Kidney (tissue), 13 donors: ENCODE measurements at regions not wholly inside any gene's neighbourhood (a gene's known extent, or its start where the extent isn't known, plus 50 kb on each side); places are given as distances from the start of the nearest gene placed in this dataset.

Source experiments
- DNase-seq, 5 donors: peaks; one replicate each; pipeline ENCODE4 v3.0.0-alpha.2; 2013 to 2020
- FAIRE-seq: peaks from 2 replicates; lab custom pipeline; 2012; peaks lifted over from hg19 to GRCh38; lab: Jason Lieb, UNC
- H3K27ac ChIP-seq, 2 donors: one replicate each; pipeline ENCODE4 v1.7.0; 2013; ENCODE audit warnings: low read depth in 2 of 2, low read length in 2 of 2, inconsistent platforms in 1 of 2
- H3K27me3 ChIP-seq: one replicate; pipeline ENCODE4 v1.7.1; 2013; ENCODE audit warnings: low read length, inconsistent platforms; ENCODE audit not compliant: control insufficient read depth, insufficient read depth
- H3K36me3 ChIP-seq, 3 donors: one replicate each; pipeline versions ENCODE4 v1.7.0 to v1.7.1; 2013; ENCODE audit warnings: low read length in 3 of 3, control low read depth in 1 of 3, inconsistent platforms in 1 of 3; ENCODE audit not compliant: insufficient read depth in 3 of 3, control insufficient read depth in 2 of 3
- H3K4me1 ChIP-seq, 3 donors: one replicate each; pipeline versions ENCODE4 v1.7.0 to v1.7.1; 2013; ENCODE audit warnings: low read length in 3 of 3, inconsistent platforms in 1 of 3, low read depth in 1 of 3; ENCODE audit not compliant: control insufficient read depth in 2 of 3, insufficient read depth in 2 of 3
- H3K4me3 ChIP-seq, 3 donors: one replicate each; pipeline versions ENCODE4 v1.7.0 to v1.8.1; 2013; ENCODE audit warnings: low read length in 3 of 3, control low read depth in 1 of 3, inconsistent platforms in 1 of 3
- H3K9ac ChIP-seq, 3 donors: one replicate each; pipeline versions ENCODE4 v1.7.0 to v1.7.1; 2013; ENCODE audit warnings: low read length in 3 of 3, control low read depth in 1 of 3, inconsistent platforms in 1 of 3
- H3K9me3 ChIP-seq, 3 donors: one replicate each; pipeline versions ENCODE4 v1.7.0 to v1.7.1; 2013; ENCODE audit warnings: low read length in 3 of 3, control low read depth in 1 of 3, inconsistent platforms in 1 of 3; ENCODE audit not compliant: control insufficient read depth in 2 of 3, insufficient read depth in 1 of 3
- CTCF ChIP-seq: IDR thresholded peaks from 3 replicates; pipeline ENCODE4 v1.5.1; 2012; ENCODE audit warnings: mild to moderate bottlenecking, moderate library complexity, borderline replicate concordance; ENCODE audit not compliant: insufficient read depth; ENCODE audit errors: extremely low read depth
- intact Hi-C: fragments of 100-400 bp; cut with DNase I; formaldehyde crosslinking; loops from one replicate; pipeline ENCODE4 v1.11.1; 2022
- donor health status: control.
- donor health status: control.
- donor health status: control.
- donor health status: control.
- donor health status: control.
- donor health status: DM: yes; HTN: yes; CAD: no.
- donor health status: Normal renal cell carcinoma (clear cell type).

GRCh38 chr11:122032317-122032716 is 83.7 kb downstream of the BLID start:
- no peak for TF ChIP-seq CTCF
- Histone ChIP-seq H3K4me1 (no peaks in the 10 kb centered on the region), H3K9ac (no peak overlapping the region), H3K4me3 (no peak overlapping the region), H3K27ac (no peak overlapping the region), H3K27me3 (no peaks in the 10 kb centered on the region), H3K9me3 (no peaks in the 10 kb centered on the region), H3K36me3 (no peaks in the 10 kb centered on the region)
- FAIRE-seq (no peak), DNase-seq (no peak)
- intact Hi-C loops: no loop called here

GRCh38 chr11:122031813-122032212 is 84.2 kb downstream of the BLID start:
- no peaks in the 10 kb centered on the region for H3K27me3 ChIP-seq
- FAIRE-seq (no peak), DNase-seq (no peak)
- no peaks in the 10 kb centered on the region for H3K36me3 ChIP-seq
- no peak overlapping the region for H3K27ac ChIP-seq
- no peaks in the 10 kb centered on the region for H3K9me3 ChIP-seq
- no peak overlapping the region for H3K4me3 ChIP-seq
- intact Hi-C loops: no loop called here
- no peaks in the 10 kb centered on the region for H3K4me1 ChIP-seq
- H3K9ac ChIP-seq: no peak overlapping the region
- TF ChIP-seq CTCF: no peak

GRCh38 chr11:122030286-122030685 is 85.7 kb downstream of the BLID start:
- FAIRE-seq (no peak), DNase-seq (no peak)
- intact Hi-C loops: no loop called here
- no peak for TF ChIP-seq CTCF
- no peak overlapping the region for H3K4me3 ChIP-seq
- no peaks in the 10 kb centered on the region for H3K36me3 ChIP-seq
- H3K27ac ChIP-seq: no peak overlapping the region
- H3K27me3 ChIP-seq: no peaks in the 10 kb centered on the region
- H3K9me3 ChIP-seq: no peaks in the 10 kb centered on the region
- H3K4me1 ChIP-seq: no peaks in the 10 kb centered on the region
- H3K9ac ChIP-seq: no peak overlapping the region

- no peak overlapping the region for H3K4me3 ChIP-seq
- intact Hi-C loops: no loop called here
- H3K36me3 ChIP-seq: no peaks in the 10 kb centered on the region
- no peaks in the 10 kb centered on the region for H3K9me3 ChIP-seq
- H3K27ac ChIP-seq: no peak overlapping the region
- DNase-seq (no peak), FAIRE-seq (no peak)
- no peaks in the 10 kb centered on the region for H3K4me1 ChIP-seq
- H3K9ac ChIP-seq: no peak overlapping the region
- no peaks in the 10 kb centered on the region for H3K27me3 ChIP-seq
- TF ChIP-seq CTCF: no peak
Observed at GRCh38 chr11:122028545-122028944, 87.5 kb downstream of the BLID start.
